ENCODE measurements at regions not wholly inside any gene's neighbourhood (a gene's known extent, or its start where the extent isn't known, plus 50 kb on each side); places are given as distances from the start of the nearest gene placed in this dataset.
A peak's percentile ranks its signal among the peaks of the same experiment; 100 is the strongest.
"Not testable (repeated sequence)": the region's sequence is repeated elsewhere in the genome, so short reads cannot be mapped to it uniquely, and the experiment has no call there.

DNA sequence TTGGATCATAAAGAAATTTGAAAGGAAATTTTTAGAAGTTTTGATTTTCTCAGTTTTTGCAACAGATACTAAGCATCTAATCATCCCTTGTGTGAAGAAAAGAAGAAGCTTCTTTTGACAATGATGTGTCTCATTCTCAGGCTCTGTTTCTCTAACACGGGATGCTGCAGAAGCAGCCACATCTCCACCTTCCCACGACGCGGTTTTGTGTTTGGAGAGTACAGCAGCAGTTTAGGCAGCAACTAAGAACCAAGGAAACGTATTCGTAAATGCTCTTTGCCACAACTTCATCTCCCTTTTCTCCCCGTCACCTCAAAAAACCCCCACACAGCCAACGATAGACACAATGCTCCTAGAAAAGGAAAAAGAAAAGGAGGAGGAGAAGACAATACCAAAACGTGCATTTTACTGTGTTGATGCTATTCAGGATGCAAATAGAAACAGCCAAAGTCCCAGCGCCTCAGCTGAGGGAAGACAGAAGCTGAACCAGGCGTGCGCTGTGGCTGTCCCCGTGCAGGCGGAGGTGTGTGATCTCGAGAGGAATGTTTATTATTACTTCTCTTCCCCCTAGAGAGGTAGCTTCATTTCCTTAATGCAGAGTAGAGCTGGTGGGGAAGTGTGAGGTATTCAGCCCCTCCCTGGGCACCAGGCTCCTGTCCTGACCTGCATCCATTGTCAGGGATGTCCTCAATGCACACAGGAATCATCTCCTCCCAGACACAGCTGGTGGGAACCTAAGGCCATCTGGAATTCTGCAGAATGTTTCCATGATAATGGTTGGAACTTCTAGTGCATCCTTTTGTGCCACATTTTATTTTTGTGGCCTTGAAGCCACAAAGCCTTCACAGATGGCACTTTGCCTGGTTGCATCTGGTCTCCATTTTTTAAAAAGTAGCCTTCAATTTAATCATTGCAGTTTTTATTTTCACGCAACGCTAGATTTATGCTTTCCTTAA lies 174.6 kb upstream of the KLF6 start:
- DNase-seq (ENCODE audit: low spot score): no peak

DNA sequence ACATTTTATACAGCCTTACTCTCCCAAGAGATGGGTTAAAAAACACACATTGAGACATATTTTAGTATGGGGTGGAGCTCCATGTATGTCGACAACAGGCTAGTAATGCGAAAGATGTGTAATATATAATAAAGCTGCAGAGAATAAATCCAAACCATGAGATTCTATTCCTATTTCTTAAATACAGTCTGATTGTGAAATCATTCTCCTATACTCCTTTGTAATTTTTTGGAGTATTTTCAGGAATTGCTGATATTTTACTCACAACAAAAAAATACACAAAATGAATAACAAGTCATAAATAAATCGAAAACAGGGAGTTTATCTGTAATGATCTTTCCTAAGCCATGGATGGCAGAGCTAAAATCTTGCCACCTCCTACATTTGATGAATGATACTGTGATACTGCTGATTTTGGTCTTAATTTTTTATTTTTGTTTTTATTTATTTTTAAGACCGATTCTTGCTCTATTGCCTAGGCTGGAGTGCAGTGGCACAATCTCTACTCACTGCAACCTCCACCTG lies 173.5 kb upstream of the KLF6 start:
- no peak for DNase-seq (ENCODE audit: low spot score)

GRCh38 chr10:3955955-3956617 lies 171.1 kb upstream of the KLF6 start:
- peak; percentile 26 for DNase-seq (ENCODE audit: low spot score)

GRCh38 chr10:3955493-3955892 lies 170.5 kb upstream of the KLF6 start:
- peak; percentile 60 for DNase-seq (ENCODE audit: low spot score)

DNA sequence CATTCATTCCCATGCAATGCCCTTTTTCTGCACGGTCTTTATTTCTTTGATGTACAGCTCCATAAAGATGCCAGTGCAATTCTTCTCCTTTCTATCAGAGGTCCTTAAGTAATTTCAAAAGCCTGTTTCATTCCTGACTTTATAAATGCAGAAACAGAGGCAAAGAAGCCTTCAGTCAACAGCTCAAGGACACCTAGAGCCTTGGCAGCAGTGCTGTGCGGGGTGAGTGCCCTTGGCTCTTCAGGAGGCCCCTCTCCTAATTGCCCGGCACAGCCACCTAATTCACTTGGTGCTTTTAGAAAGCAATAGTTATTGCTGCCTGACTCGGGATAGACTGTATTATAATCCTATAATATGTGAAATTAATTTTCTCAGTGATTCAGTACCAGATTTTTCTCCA lies 169.6 kb upstream of the KLF6 start:
- no peak for DNase-seq (ENCODE audit: low spot score)

DNA sequence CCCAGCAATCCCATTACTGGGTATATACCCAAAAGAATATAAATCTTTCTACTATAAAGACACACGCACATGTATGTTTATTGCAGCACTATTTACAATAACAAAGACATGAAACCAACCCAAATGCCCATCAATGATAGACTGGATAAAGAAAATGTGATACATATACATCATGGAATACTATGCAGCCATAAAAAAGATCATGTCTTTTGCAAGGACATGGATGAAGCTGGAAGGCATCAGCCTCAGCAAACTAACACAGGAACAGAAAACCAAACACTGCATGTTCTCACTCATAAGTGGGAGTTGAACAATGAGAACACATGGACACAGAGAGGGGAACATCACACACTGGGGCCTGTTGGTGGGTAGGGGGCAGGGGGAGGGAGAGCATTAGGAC lies 169.0 kb upstream of the KLF6 start:
- not testable (repeated sequence) for DNase-seq (ENCODE audit: low spot score)

- no peak for DNase-seq (ENCODE audit: low spot score)
Observed at GRCh38 chr10:3951993-3952392, 167.0 kb upstream of the KLF6 start.

GRCh38 chr10:3950676-3951275 lies 165.8 kb upstream of the KLF6 start:
- DNase-seq (ENCODE audit: low spot score): no peak

DNA sequence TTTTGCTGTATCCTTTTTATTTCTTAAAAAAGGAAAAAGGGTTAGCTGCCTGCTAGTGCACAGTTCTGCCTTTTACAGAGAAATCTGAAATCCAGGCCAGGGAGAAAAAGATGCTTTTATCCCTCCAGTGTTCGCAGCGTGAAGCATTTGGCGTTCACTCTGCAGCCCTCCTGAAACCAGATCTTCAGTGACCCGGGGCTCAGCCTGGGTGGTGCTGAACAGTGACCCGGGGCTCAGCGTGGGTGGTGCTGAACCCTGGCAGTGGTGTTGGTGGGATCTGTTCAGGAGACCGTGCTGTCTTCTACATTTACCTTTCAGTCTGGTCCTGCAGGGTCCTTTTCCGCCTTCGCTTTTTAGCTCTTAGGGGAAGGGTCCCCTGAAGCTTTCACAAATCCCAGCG lies 164.7 kb upstream of the KLF6 start:
- DNase-seq (ENCODE audit: low spot score): peak; percentile 38

DNA sequence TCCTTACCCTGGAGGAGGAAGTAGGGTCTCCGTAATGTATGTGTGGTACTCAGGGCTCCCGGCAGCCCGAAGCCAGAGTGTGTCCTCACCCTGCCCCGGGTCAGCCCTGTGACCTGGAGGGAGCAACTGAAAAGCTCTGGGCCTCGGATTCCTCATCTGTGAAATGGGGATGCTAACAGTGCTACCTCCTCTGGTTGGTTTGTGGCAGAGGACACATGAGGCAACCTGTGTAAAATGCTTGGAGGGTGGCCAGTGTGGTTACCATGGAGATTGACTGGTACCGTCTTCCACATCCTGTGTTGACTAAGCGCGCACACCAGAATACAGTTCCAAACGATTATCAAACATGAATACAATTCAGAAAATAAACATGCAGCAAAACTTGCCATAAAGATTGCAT lies 163.8 kb upstream of the KLF6 start:
- no peak for DNase-seq (ENCODE audit: low spot score)

- DNase-seq (ENCODE audit: low spot score): no peak
Observed at GRCh38 chr10:3946234-3947229, 161.5 kb upstream of the KLF6 start.

DNA sequence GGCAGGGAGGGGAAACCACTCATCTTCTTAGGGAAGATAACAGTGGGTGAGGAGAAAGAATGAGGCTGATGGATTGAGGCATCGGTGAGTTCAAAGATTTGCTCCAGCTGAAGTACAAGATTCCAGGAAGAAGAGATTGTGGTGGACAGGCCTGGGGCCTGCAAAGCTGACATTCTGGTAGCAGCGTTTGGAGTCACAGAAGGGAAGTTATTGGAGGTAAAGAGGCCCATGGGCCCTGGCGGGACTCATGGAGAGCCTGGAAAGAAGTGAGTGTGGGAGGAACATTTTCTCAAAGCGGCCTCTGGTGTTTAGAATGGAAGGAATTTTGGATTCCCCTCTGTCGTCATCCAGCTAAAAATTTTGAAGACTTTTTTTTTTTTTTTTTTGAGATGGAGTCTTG lies 160.0 kb upstream of the KLF6 start:
- DNase-seq (ENCODE audit: low spot score): no peak

GRCh38 chr10:3944591-3944990 lies 159.6 kb upstream of the KLF6 start:
- no peak for DNase-seq (ENCODE audit: low spot score)

DNA sequence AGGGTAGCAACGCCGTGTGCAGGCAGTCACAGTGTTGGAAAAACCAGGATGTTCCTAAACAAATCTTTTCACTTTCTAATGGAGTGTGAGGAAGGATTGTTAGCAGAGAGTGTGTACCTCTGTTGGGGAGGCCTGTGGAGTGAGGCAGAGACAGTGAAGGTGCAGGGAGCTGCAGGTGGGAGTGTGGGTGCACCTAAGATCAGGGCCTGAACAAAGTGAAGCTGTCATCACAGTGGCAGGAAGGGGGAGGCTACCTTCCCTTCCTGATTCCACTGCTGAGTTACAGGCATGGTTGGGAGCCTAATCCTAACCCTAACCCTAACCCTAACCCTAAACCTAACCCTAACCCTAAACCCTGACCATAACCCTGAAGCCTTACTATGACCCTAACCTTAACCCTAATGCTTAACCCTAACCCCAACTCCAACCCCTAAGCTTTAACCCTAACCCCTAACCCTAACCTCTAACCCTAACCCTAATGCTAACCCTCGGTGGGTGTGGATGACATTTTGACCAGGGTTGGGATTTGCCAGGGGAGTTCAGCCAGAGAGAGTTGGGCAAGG lies 158.8 kb upstream of the KLF6 start:
- DNase-seq (ENCODE audit: low spot score): no peak

DNA sequence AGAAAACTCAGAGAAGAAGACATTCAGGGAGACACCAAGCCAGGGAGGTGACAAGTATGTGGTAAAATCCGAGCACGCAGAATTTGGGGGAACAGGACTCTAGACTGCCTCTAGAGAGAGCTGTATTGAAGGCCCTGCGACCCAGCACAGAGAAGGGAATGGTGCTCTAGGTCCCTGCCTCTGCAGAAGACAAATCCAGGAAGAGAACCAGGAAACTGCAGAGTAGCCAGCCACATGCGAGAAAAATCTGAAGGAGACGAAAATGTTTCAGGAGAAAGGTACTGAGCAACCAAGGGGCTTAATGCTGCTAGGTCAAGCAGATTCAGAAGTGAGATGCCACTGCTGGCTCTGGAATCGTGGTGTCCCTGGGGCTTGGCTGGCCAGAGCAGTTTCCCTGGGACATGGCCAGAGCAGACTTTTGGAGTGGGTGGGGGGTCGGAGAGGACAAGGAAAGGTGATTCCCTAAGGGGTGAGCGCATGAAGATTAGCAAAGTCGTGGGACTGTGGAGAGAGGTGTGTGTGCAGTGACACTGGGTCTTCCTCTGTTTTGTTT lies 158.0 kb upstream of the KLF6 start:
- no peak for DNase-seq (ENCODE audit: low spot score)

GRCh38 chr10:3941676-3942075 lies 156.7 kb upstream of the KLF6 start:
- no peak for DNase-seq (ENCODE audit: low spot score)

GRCh38 chr10:3936422-3937040 lies 151.5 kb upstream of the KLF6 start:
- no peak for DNase-seq (ENCODE audit: low spot score)

DNA sequence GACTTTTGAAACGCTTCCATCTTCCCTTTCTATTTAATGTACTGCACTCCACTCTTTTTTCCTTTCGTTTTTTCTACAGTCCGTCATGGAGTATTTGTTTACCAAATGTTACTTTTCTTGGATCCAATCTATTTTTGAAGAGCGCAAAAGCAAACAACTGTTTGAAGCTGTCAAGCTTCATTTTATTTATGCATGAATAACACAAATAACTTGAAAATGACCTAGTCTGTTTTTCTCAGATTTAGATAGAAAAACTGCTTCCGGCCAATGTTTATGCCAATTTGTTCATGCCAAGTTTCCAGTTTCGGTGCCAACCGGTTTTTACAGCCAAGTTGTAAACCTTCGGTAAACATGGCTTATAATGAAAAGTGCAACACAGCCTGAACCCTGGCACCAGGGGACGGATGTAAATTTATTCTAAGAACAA lies 150.9 kb upstream of the KLF6 start:
- DNase-seq (ENCODE audit: low spot score): no peak

- no peak for DNase-seq (ENCODE audit: low spot score)
Observed at GRCh38 chr10:3935141-3935540, 150.1 kb upstream of the KLF6 start.

GRCh38 chr10:3933733-3934132 lies 148.7 kb upstream of the KLF6 start:
- no peak for DNase-seq (ENCODE audit: low spot score)

Data from iPS-NIHi11 (cell line).